ENCODE measurements at regions not wholly inside any gene's neighbourhood (a gene's known extent, or its start where the extent isn't known, plus 50 kb on each side); places are given as distances from the start of the nearest gene placed in this dataset.

- H3K79me2 ChIP-seq (ENCODE audit: insufficient read depth, low read length), result no peaks in the 10 kb centered on the region
- no peaks in the 10 kb centered on the region for H3K9me3 ChIP-seq (ENCODE audit: control insufficient read depth, low read depth, low read length)
- H3K18ac ChIP-seq (ENCODE audit: insufficient read length, low read depth, low read length), result no peak overlapping the region
- H2BK5ac ChIP-seq (ENCODE audit: insufficient read length, low read length), result no peak overlapping the region
- H4K5ac ChIP-seq (ENCODE audit: insufficient read length, low read depth, low read length), result no peak overlapping the region
- H3K36me3 Mint-ChIP-seq (ENCODE audit: insufficient read depth in 1 of 3, low read depth in 3 of 3), result no peaks in the 10 kb centered on the region; a peak in 1 of 7 replicates
- H3K23ac ChIP-seq (ENCODE audit: insufficient read length, low read depth, low read length), result no peak overlapping the region
- H3K14ac ChIP-seq (ENCODE audit: insufficient read depth, low read length), result no peak overlapping the region
- peaks cover 6% of the 10 kb centered on the region for H3K27me3 Mint-ChIP-seq (ENCODE audit: low read depth)
- no peak overlapping the region for H2BK12ac ChIP-seq (ENCODE audit: insufficient read length, low read depth, low read length)
- no peak overlapping the region for H3K56ac ChIP-seq (ENCODE audit: insufficient read length, low read depth, low read length)
- no peaks in the 10 kb centered on the region for H4K20me1 ChIP-seq (ENCODE audit: control insufficient read depth, insufficient read depth, insufficient read length)
- H3K4me3 Mint-ChIP-seq, result no peak overlapping the region
- H3K4me1 ChIP-seq (ENCODE audit: insufficient read depth, low read length), result no peaks in the 10 kb centered on the region
- no peak overlapping the region for H4K91ac ChIP-seq (ENCODE audit: insufficient read length, low read depth, low read length)
- no peaks in the 10 kb centered on the region for H3K9me3 Mint-ChIP-seq
- H3K27me3 ChIP-seq (ENCODE audit: insufficient read depth, low read length), result no peaks in the 10 kb centered on the region
- no peak overlapping the region for H4K8ac ChIP-seq (replicated peaks; ENCODE audit: insufficient read length, low read depth, low read length)
- H2AK5ac ChIP-seq (ENCODE audit: insufficient read length, low read length), result no peak overlapping the region
- H3K79me1 ChIP-seq (ENCODE audit: insufficient read depth, low read depth, low read length, poor library complexity, severe bottlenecking), result no peaks in the 10 kb centered on the region
- no peak overlapping the region for H2BK120ac ChIP-seq (ENCODE audit: low read depth, low read length, poor library complexity, severe bottlenecking)
- no peak overlapping the region for H3K4ac ChIP-seq (ENCODE audit: low read depth, low read length)
- H2AFZ ChIP-seq (ENCODE audit: low read length), result no peak overlapping the region
- H3K4me1 Mint-ChIP-seq, result no peaks in the 10 kb centered on the region
- WGBS (ENCODE audit: extremely low coverage, insufficient read length, low lambda C conversion rate), result no CpG with 5 or more reads among the region's 2 CpGs
- no peak overlapping the region for H2BK15ac ChIP-seq (ENCODE audit: low read depth, low read length)
- no peak overlapping the region for H3K27ac Mint-ChIP-seq
- DNase-seq, result no peak
- H2BK20ac ChIP-seq (ENCODE audit: low read depth, low read length, poor library complexity, severe bottlenecking), result no peak overlapping the region
- H3T11ph ChIP-seq (ENCODE audit: low read length), result no peak overlapping the region
- H3K4me2 ChIP-seq (ENCODE audit: insufficient read depth, insufficient read length, low read length), result no peak overlapping the region
- TF ChIP-seq, protein P1, sequence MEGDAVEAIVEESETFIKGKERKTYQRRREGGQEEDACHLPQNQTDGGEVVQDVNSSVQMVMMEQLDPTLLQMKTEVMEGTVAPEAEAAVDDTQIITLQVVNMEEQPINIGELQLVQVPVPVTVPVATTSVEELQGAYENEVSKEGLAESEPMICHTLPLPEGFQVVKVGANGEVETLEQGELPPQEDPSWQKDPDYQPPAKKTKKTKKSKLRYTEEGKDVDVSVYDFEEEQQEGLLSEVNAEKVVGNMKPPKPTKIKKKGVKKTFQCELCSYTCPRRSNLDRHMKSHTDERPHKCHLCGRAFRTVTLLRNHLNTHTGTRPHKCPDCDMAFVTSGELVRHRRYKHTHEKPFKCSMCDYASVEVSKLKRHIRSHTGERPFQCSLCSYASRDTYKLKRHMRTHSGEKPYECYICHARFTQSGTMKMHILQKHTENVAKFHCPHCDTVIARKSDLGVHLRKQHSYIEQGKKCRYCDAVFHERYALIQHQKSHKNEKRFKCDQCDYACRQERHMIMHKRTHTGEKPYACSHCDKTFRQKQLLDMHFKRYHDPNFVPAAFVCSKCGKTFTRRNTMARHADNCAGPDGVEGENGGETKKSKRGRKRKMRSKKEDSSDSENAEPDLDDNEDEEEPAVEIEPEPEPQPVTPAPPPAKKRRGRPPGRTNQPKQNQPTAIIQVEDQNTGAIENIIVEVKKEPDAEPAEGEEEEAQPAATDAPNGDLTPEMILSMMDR (conservative IDR thresholded peaks at IDR 0.05), result no peak
- no peak overlapping the region for H3K9ac ChIP-seq (ENCODE audit: extremely low read depth, insufficient read length, low read length)
- no peak overlapping the region for H3K27ac ChIP-seq (ENCODE audit: insufficient read length, low read depth, low read length)
- no peaks in the 10 kb centered on the region for H3K23me2 ChIP-seq (ENCODE audit: insufficient read length, low read depth, low read length, poor library complexity, severe bottlenecking)
Measured at GRCh38 chr11:36730761-36731160, 132.7 kb upstream of the RAG2 start.
